Endothelial cell of umbilical vein (primary cell): ENCODE measurements at regions not wholly inside any gene's neighbourhood (a gene's known extent, or its start where the extent isn't known, plus 50 kb on each side); places are given as distances from the start of the nearest gene placed in this dataset.

ENCODE experiments used
- BruUV-seq: library from RNA; stranded (reverse); fragments of 400-500 nt; replicated peaks from 2 replicates; lab custom pipeline; 2021; lab: Mats Ljungman, UMichigan
- CTCF ChIA-PET: fragments of 300-600, 350-600 bp; sonication (Branson Sonifier 250); formaldehyde crosslinking; loops from one replicate; lab custom pipeline; 2021; ENCODE audit warnings: antibody characterized with exemption, inconsistent platforms; lab: Charles Lee
- POLR2A ChIA-PET: fragments of 300-600, 350-600 bp; sonication (Branson Sonifier 250); formaldehyde crosslinking; loops from one replicate; lab custom pipeline; 2021; ENCODE audit warnings: antibody characterized with exemption, inconsistent platforms; lab: Charles Lee
- DNase-seq: peaks from one replicate; pipeline ENCODE4 v3.0.0-alpha.2; 2011; ENCODE audit warnings: low read depth, low spot score
- FAIRE-seq: peaks from 2 replicates; lab custom pipeline; 2011; peaks lifted over from hg19 to GRCh38; lab: Jason Lieb, UNC
- H2AFZ ChIP-seq: 2 replicates; pipeline ENCODE4 v1.6.0; 2012; ENCODE audit warnings: low read depth, low read length, control low read depth, inconsistent platforms
- H3K27ac ChIP-seq: 2 replicates; pipeline ENCODE4 v1.5.1; 2011; ENCODE audit warnings: low read depth, mild to moderate bottlenecking, control low read depth, low read length, moderate library complexity; ENCODE audit not compliant: insufficient read depth
- H3K27me3 ChIP-seq, 2 experiments: 2 replicates each; pipeline versions ENCODE4 v1.6.0 to v1.6.1; 2011; ENCODE audit warnings: low read length in 2 of 2, mixed read lengths in 1 of 2; ENCODE audit not compliant: control insufficient read depth in 2 of 2, insufficient read depth in 2 of 2
- H3K36me3 ChIP-seq, 2 experiments: 2 replicates in 1 of 2; 3 replicates in 1 of 2; pipeline ENCODE4 v1.5.1; 2011; ENCODE audit warnings: low read length in 2 of 2, mild to moderate bottlenecking in 1 of 2, moderate library complexity in 1 of 2; ENCODE audit not compliant: control insufficient read depth in 2 of 2, insufficient read depth in 2 of 2; ENCODE audit errors: extremely low read depth in 1 of 2
- H3K4me1 ChIP-seq: 3 replicates; pipeline ENCODE4 v1.5.1; 2011; ENCODE audit warnings: mild to moderate bottlenecking, low read length; ENCODE audit not compliant: control insufficient read depth, insufficient read depth; ENCODE audit errors: extremely low read depth
- H3K4me2 ChIP-seq: 2 replicates; pipeline ENCODE4 v1.6.1; 2011; ENCODE audit warnings: low read length, control low read depth, mixed read lengths; ENCODE audit not compliant: insufficient read depth
- H3K4me3 ChIP-seq, 3 experiments: fragments of 200-600 bp in 1 of 3; sonication (generic), shearing (Covaris generic) in 1 of 3; replicated peaks in 1 of 3; 2 replicates each; pipeline ENCODE4 v1.5.1; 2011 to 2016; ENCODE audit warnings: control low read depth in 3 of 3, low read length in 3 of 3, mild to moderate bottlenecking in 2 of 3, inconsistent platforms in 1 of 3, low read depth in 1 of 3, moderate library complexity in 1 of 3; ENCODE audit not compliant: insufficient read depth in 1 of 3
- H3K79me2 ChIP-seq: 2 replicates; pipeline ENCODE4 v1.6.0; 2012; ENCODE audit warnings: low read length, inconsistent platforms; ENCODE audit not compliant: control insufficient read depth, insufficient read depth
- H3K9ac ChIP-seq: replicated peaks from 2 replicates; pipeline ENCODE3; 2011; ENCODE audit warnings: low read length, control low read depth; ENCODE audit not compliant: insufficient read depth; ENCODE audit errors: extremely low read depth
- H3K9me1 ChIP-seq: replicated peaks from 3 replicates; pipeline ENCODE4 v1.6.0; 2011; ENCODE audit warnings: mild to moderate bottlenecking, low read length; ENCODE audit not compliant: control insufficient read depth, insufficient read depth; ENCODE audit errors: extremely low read depth
- H3K9me3 ChIP-seq: replicated peaks from 2 replicates; pipeline ENCODE4 v1.5.1; 2012; ENCODE audit warnings: low read length, inconsistent platforms; ENCODE audit not compliant: control insufficient read depth, insufficient read depth
- H4K20me1 ChIP-seq: replicated peaks from 2 replicates; pipeline ENCODE3; 2011; ENCODE audit warnings: mild to moderate bottlenecking, low read length; ENCODE audit not compliant: control insufficient read depth, insufficient read depth; ENCODE audit errors: extremely low read depth
- CTCF ChIP-seq, 2 donors: IDR thresholded peaks; 1 replicate in 1 of 2; 2 replicates in 1 of 2; pipeline ENCODE4 v1.5.1; 2011; ENCODE audit warnings: low read length in 2 of 2, mild to moderate bottlenecking in 2 of 2, moderate library complexity in 2 of 2, control low read depth in 1 of 2, inconsistent platforms in 1 of 2, low read depth in 1 of 2; ENCODE audit not compliant: insufficient read depth in 1 of 2; ENCODE audit errors: extremely low read depth in 1 of 2
- EZH2 ChIP-seq: IDR thresholded peaks from 2 replicates; pipeline ENCODE4 v1.6.1; 2012; ENCODE audit warnings: borderline replicate concordance, low read depth, mild to moderate bottlenecking, moderate library complexity, low read length, inconsistent platforms; ENCODE audit not compliant: severe bottlenecking
- FOS ChIP-seq: IDR thresholded peaks from 2 replicates; pipeline ENCODE4 v1.6.1; 2011; ENCODE audit warnings: mild to moderate bottlenecking, low read length, moderate library complexity, borderline replicate concordance; ENCODE audit not compliant: insufficient read depth
- GATA2 ChIP-seq: IDR thresholded peaks from 2 replicates; pipeline ENCODE4 v1.7.0; 2011; ENCODE audit warnings: low read depth, mild to moderate bottlenecking, moderate library complexity, mixed read lengths, low read length; ENCODE audit not compliant: insufficient read length, insufficient read depth
- JUN ChIP-seq: IDR thresholded peaks from 2 replicates; pipeline ENCODE4 v1.6.1; 2011; ENCODE audit warnings: borderline replicate concordance, low read depth; ENCODE audit not compliant: insufficient read length, insufficient read depth
- MAX ChIP-seq: IDR thresholded peaks from 2 replicates; pipeline ENCODE4 v1.6.1; 2011; ENCODE audit not compliant: insufficient read depth, insufficient read length
- MYC ChIP-seq: IDR thresholded peaks from one replicate; pipeline ENCODE4 v1.6.1; 2011; ENCODE audit warnings: mild to moderate bottlenecking, low read depth, low read length
- POLR2A ChIP-seq: IDR thresholded peaks from 2 replicates; pipeline ENCODE4 v1.6.1; 2012; ENCODE audit warnings: low read depth, mild to moderate bottlenecking, control low read depth, low read length
- POLR2AphosphoS5 ChIP-seq: IDR thresholded peaks from 2 replicates; pipeline ENCODE4 v1.6.1; 2012; ENCODE audit warnings: low read depth, mild to moderate bottlenecking, control low read depth, low read length, moderate library complexity; ENCODE audit not compliant: insufficient read depth
- dilution Hi-C: fragments of 300-500 bp; cut with MboI; formaldehyde crosslinking; loops from one replicate; pipeline ENCODE4 v1.15.0; 2019; ENCODE audit warnings: low sequenced_read_pairs; ENCODE audit not compliant: extremely low pct_ligation_motif_present
- intact Hi-C: fragments of 100-400 bp; cut with micrococcal nuclease; formaldehyde crosslinking; loops from one replicate; pipeline ENCODE4 v1.10.0; 2022

- Histone ChIP-seq H3K9me1 (no peaks in the 10 kb centered on the region), H3K9ac (no peak overlapping the region), H3K9me3 (peaks cover 2% of the 10 kb centered on the region), H4K20me1 (no peaks in the 10 kb centered on the region), H3K79me2 (no peaks in the 10 kb centered on the region), H2AFZ (no peak overlapping the region), H3K36me3 (no peaks in the 10 kb centered on the region), H3K4me3 (no peak overlapping the region), H3K27ac (no peak overlapping the region), H3K4me1 (no peaks in the 10 kb centered on the region), H3K4me2 (no peak overlapping the region), H3K27me3 (no peaks in the 10 kb centered on the region)
- ChIA-PET CTCF (no interaction called here), POLR2A (no interaction called here)
- FAIRE-seq (no peak), DNase-seq (no peak)
- BruUV-seq, result no TSS peak
- dilution Hi-C loops (no loop called here), intact Hi-C loops (no loop called here)
- TF ChIP-seq POLR2A, result no peak
- no peak for TF ChIP-seq JUN
- TF ChIP-seq GATA2, result no peak
- no peak for TF ChIP-seq MYC
- TF ChIP-seq MAX, result no peak
- TF ChIP-seq EZH2, result no peak
- no peak for TF ChIP-seq POLR2AphosphoS5
- TF ChIP-seq FOS, result no peak
- TF ChIP-seq CTCF (IDR thresholded peaks at IDR 0.05; ENCODE audit: extremely low read depth in 1 of 2, insufficient read depth in 1 of 2, low read depth in 1 of 2, low read length in 2 of 2), result no peak
These were observed 279.9 kb downstream of the BRD1 start for GRCh38 chr22:49547751-49548239.
